Dendritic cell treated with granulocyte-macrophage colony-stimulating factor and Interleukin-4, amounts not matched to agents 40 ng/mL and 50 ng/mL, for 4 days (primary cell): ENCODE measurements at regions not wholly inside any gene's neighbourhood (a gene's known extent, or its start where the extent isn't known, plus 50 kb on each side); places are given as distances from the start of the nearest gene placed in this dataset.

Experiments
- H3K27ac Mint-ChIP-seq: one replicate; pipeline ENCODE4 v1.8.0; 2022; ENCODE audit warnings: mild to moderate bottlenecking, mixed read lengths
- H3K27me3 Mint-ChIP-seq: one replicate; pipeline ENCODE4 v1.8.0; 2022; ENCODE audit warnings: mild to moderate bottlenecking, mixed read lengths
- H3K36me3 Mint-ChIP-seq: one replicate; pipeline ENCODE4 v1.8.0; 2022; ENCODE audit warnings: low read depth, mixed read lengths
- H3K4me1 Mint-ChIP-seq: one replicate; pipeline ENCODE4 v1.8.0; 2022; ENCODE audit warnings: low read depth, mixed read lengths
- H3K4me3 Mint-ChIP-seq: one replicate; pipeline ENCODE4 v1.8.0; 2022; ENCODE audit warnings: mild to moderate bottlenecking, moderate library complexity, mixed read lengths
- H3K9me3 Mint-ChIP-seq: one replicate; pipeline ENCODE4 v1.8.0; 2022; ENCODE audit warnings: mixed read lengths
- intact Hi-C: fragments of 100-400 bp; cut with micrococcal nuclease; formaldehyde crosslinking; loops from one replicate; pipeline ENCODE4 v1.15.0; 2022

- intact Hi-C loops, result no loop called here
- Mint-ChIP-seq H3K9me3 (no peaks in the 10 kb centered on the region), H3K4me1 (no peaks in the 10 kb centered on the region), H3K27me3 (no peaks in the 10 kb centered on the region), H3K36me3 (no peaks in the 10 kb centered on the region), H3K4me3 (no peak overlapping the region), H3K27ac (no peak overlapping the region)
Measured at GRCh38 chr5:64110222-64110621, 55.4 kb upstream of the RNF180 start.

- intact Hi-C loops, result no loop called here
- no peaks in the 10 kb centered on the region for H3K36me3 Mint-ChIP-seq
Measured at GRCh38 chr5:64108674-64109073, 57.0 kb upstream of the RNF180 start.

GRCh38 chr5:64100203-64100602 is 65.4 kb upstream of the RNF180 start:
- Mint-ChIP-seq H3K36me3 (no peaks in the 10 kb centered on the region), H3K4me1 (no peaks in the 10 kb centered on the region), H3K27ac (no peak overlapping the region), H3K4me3 (no peak overlapping the region), H3K27me3 (no peaks in the 10 kb centered on the region), H3K9me3 (no peaks in the 10 kb centered on the region)
- intact Hi-C loops, result no loop called here

More at GRCh38 chr5:64108674-64109073, 57.0 kb upstream of the RNF180 start:
- H3K4me1 Mint-ChIP-seq, result no peaks in the 10 kb centered on the region
- H3K9me3 Mint-ChIP-seq, result no peaks in the 10 kb centered on the region
- no peaks in the 10 kb centered on the region for H3K27me3 Mint-ChIP-seq
- no peak overlapping the region for H3K27ac Mint-ChIP-seq
- no peak overlapping the region for H3K4me3 Mint-ChIP-seq

DNA sequence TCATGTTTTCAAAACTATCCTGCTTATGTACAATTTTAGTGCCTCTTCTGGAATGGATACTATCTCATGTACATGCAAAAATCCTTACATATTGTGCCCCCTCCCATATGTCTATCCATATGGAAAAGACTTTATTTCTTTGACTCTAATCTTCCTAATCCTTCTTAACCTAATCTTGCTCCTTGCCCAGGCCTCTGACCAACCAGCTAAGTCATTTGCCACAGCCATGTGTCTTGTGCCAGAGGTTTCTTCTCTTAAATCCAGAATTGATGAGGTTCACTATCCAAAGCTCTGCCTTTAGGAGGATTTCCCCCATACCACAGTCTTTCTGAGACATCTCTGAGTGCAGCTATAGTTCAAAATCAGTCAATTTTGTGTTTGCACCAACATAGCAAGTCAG is 68.9 kb upstream of the RNF180 start:
- H3K4me1 Mint-ChIP-seq, result no peaks in the 10 kb centered on the region
- peaks cover under 1% of the 10 kb centered on the region for H3K9me3 Mint-ChIP-seq
- no peak overlapping the region for H3K27ac Mint-ChIP-seq
- intact Hi-C loops, result no loop called here
- H3K27me3 Mint-ChIP-seq, result no peaks in the 10 kb centered on the region
- no peaks in the 10 kb centered on the region for H3K36me3 Mint-ChIP-seq
- H3K4me3 Mint-ChIP-seq, result no peak overlapping the region

GRCh38 chr5:64077589-64077988 is 88.1 kb upstream of the RNF180 start:
- H3K4me1 Mint-ChIP-seq, result no peaks in the 10 kb centered on the region
- no peak overlapping the region for H3K4me3 Mint-ChIP-seq
- no peaks in the 10 kb centered on the region for H3K36me3 Mint-ChIP-seq
- H3K9me3 Mint-ChIP-seq, result peaks cover 11% of the 10 kb centered on the region
- H3K27ac Mint-ChIP-seq, result no peak overlapping the region
- intact Hi-C loops, result no loop called here
- no peaks in the 10 kb centered on the region for H3K27me3 Mint-ChIP-seq

GRCh38 chr5:64074533-64074932 is 91.1 kb upstream of the RNF180 start:
- Mint-ChIP-seq H3K9me3 (no peaks in the 10 kb centered on the region), H3K27ac (no peak overlapping the region)

DNA sequence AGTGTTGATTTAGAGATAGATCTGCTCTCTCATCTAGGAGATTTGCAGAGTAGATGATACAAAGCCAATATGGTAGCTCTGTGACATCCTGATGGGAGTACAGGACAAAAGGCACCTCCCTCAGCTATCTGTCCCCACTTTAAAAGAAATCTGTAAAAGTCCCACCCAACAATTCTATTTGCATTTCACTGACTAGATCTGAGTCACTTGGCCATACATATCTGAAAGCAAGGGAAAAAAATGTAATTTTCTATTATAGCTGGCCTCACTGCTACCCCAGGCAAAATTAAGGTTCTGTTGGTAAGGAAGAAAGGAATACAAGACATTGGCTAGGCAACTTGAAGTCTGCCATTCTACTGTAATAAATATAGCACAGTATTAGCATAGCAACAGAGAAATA is 96.2 kb upstream of the RNF180 start:
- Mint-ChIP-seq H3K4me1 (no peaks in the 10 kb centered on the region), H3K9me3 (peaks cover 19% of the 10 kb centered on the region), H3K36me3 (no peaks in the 10 kb centered on the region), H3K27ac (no peak overlapping the region), H3K4me3 (no peak overlapping the region), H3K27me3 (no peaks in the 10 kb centered on the region)
- intact Hi-C loops, result no loop called here

More at GRCh38 chr5:64074533-64074932, 91.1 kb upstream of the RNF180 start:
- intact Hi-C loops, result no loop called here
- H3K4me3 Mint-ChIP-seq, result no peak overlapping the region
- H3K36me3 Mint-ChIP-seq, result no peaks in the 10 kb centered on the region
- no peaks in the 10 kb centered on the region for H3K4me1 Mint-ChIP-seq
- H3K27me3 Mint-ChIP-seq, result no peaks in the 10 kb centered on the region

DNA sequence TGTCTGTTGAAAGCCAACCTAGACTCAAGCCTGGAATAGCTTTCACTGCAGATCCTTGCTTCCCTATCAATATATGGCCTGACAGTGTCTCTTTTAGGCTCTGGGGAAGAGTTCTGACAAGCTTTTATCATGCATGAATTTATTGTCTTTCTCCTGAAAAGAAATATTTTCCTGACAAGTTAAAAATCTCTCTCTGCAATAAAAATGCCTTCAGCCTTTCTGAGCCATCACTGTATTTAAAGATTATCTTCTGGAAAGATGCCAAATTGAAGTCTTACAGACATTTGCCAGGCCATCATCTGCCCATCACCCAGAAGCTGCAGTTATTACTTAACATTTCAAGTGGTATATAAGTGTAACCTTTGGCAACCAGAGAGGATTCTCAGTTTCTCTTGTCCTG is 88.1 kb upstream of the HTR1A start:
- Mint-ChIP-seq H3K27me3 (no peaks in the 10 kb centered on the region), H3K4me3 (no peak overlapping the region), H3K4me1 (no peaks in the 10 kb centered on the region), H3K27ac (no peak overlapping the region), H3K9me3 (peaks cover 51% of the 10 kb centered on the region), H3K36me3 (no peaks in the 10 kb centered on the region)
- intact Hi-C loops, result no loop called here

DNA sequence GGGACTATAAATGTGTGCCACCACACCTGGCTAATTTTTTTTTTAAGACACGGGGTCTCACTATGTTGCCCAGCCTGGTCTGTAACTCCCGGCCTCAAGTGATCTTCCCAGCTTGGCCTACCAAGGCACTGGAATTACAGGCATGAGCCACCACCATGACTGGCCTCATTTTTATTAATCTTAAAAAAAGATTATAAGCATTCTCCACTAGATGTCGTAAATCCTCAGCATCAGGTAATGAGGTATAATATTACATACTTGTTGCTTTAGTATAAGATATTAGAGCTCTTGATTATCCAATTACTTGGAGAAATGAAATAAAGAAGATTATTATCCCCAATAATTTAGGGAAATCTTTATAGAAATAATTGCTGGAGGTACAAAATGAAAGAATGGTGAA is 78.2 kb upstream of the HTR1A start:
- Mint-ChIP-seq H3K4me1 (no peaks in the 10 kb centered on the region), H3K27me3 (no peaks in the 10 kb centered on the region), H3K27ac (no peak overlapping the region), H3K4me3 (no peak overlapping the region), H3K36me3 (no peaks in the 10 kb centered on the region), H3K9me3 (peaks cover 55% of the 10 kb centered on the region)
- intact Hi-C loops, result no loop called here

DNA sequence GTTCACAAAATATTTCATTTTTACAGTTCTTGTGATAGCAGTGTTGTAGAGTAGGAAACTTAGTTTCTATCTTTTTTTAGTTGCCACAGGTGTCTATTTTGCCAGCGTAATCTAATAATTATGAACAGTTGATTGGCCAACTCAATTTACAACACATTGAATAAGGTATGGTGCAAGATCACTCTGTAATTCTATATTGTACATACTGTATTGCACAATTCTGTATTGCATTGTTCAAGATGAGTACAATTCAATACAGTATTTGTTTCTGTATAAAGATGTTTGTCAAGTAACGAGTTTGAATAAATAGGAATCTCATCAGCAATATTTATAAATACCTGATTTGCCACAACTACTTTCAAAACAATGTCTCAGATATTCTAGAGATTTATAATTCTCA is 64.2 kb upstream of the HTR1A start:
- Mint-ChIP-seq H3K4me3 (no peak overlapping the region), H3K9me3 (no peaks in the 10 kb centered on the region), H3K27ac (no peak overlapping the region), H3K36me3 (no peaks in the 10 kb centered on the region), H3K27me3 (no peaks in the 10 kb centered on the region), H3K4me1 (no peaks in the 10 kb centered on the region)
- intact Hi-C loops, result no loop called here

DNA sequence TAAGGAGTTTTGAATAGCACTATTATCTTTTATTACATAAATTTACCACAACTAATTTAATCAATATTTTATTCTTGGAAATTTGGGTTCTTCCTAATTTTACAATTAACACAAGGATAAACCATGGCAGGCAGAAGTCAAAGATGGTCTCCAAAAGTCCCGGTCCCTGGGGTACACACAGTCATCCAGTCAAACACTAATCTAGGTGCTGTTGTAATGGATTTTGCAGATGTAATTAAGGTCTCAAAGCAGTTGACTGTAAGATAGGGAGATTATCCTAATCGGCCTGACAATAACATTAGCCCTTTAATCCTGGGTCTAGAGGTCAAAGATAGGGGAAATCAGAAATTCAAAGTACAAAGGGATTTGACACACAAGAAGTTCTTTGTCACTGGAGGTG is 57.5 kb upstream of the HTR1A start:
- no peaks in the 10 kb centered on the region for H3K36me3 Mint-ChIP-seq
- H3K27me3 Mint-ChIP-seq, result no peaks in the 10 kb centered on the region
- no peaks in the 10 kb centered on the region for H3K9me3 Mint-ChIP-seq
- no peak overlapping the region for H3K4me3 Mint-ChIP-seq
- no peak overlapping the region for H3K27ac Mint-ChIP-seq
- H3K4me1 Mint-ChIP-seq, result no peaks in the 10 kb centered on the region
- intact Hi-C loops, result no loop called here

GRCh38 chr5:64018966-64019365 is 56.7 kb upstream of the HTR1A start:
- intact Hi-C loops, result no loop called here
- H3K4me1 Mint-ChIP-seq, result no peaks in the 10 kb centered on the region
- H3K9me3 Mint-ChIP-seq, result no peaks in the 10 kb centered on the region
- H3K36me3 Mint-ChIP-seq, result no peaks in the 10 kb centered on the region
- no peak overlapping the region for H3K27ac Mint-ChIP-seq
- H3K4me3 Mint-ChIP-seq, result no peak overlapping the region
- no peaks in the 10 kb centered on the region for H3K27me3 Mint-ChIP-seq

DNA sequence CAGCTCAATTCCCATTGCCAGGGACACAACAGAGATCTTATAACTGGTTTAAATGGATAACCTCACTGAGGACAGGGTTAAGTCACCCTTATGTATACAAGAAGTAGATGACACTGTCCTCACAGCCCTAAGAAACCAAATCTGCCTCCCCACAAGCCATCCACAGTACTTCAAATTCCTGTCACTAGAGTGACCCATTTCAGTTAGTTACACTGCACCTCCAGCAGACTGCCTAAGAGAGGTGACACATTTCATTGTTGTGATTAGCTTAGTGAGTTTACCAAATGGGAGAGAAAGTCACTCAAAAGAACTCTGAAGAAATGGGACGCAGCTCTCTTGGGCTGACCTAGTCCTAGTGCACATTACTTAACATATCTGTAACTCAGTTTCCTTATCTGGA is 53.6 kb upstream of the HTR1A start:
- H3K27ac Mint-ChIP-seq, result no peak overlapping the region
- no peaks in the 10 kb centered on the region for H3K27me3 Mint-ChIP-seq
- no peaks in the 10 kb centered on the region for H3K36me3 Mint-ChIP-seq
- no peak overlapping the region for H3K4me3 Mint-ChIP-seq
- H3K4me1 Mint-ChIP-seq, result no peaks in the 10 kb centered on the region
- no peaks in the 10 kb centered on the region for H3K9me3 Mint-ChIP-seq
- intact Hi-C loops, result no loop called here
